ENCODE measurements at regions not wholly inside any gene's neighbourhood (a gene's known extent, or its start where the extent isn't known, plus 50 kb on each side); places are given as distances from the start of the nearest gene placed in this dataset.

DNA sequence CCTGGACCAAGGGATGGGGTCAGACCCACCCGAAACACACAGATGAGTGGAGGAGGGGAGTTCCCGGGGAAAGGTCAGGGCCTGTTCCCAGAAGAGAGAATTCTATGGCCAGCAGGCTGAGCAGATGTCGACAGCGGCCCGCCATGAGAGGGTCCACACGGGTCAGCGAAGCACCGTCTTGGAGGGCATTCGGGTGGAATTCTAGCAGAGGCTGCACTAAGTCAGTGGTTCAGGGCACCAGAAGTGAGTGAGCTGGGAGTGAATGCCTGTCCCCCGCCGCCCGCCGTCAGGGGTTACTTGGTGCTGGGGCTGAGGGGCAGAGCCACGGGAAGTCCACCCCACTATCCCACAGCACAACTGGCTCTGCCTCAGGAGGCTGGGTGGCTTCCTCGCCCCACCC, 96.2 kb upstream of the VSTM2B start:
- Histone ChIP-seq H3K27me3 (peaks cover 0 to 30% of the 10 kb centered on the region in 2 donors), H3K4me3 (no peak overlapping the region), H3K27ac (no peak overlapping the region), H3K36me3 (no peaks in the 10 kb centered on the region), H3K4me1 (no peaks in the 10 kb centered on the region), H3K9me3 (no peaks in the 10 kb centered on the region)
- ATAC-seq (no peak), DNase-seq (no peak)
- TF ChIP-seq CTCF (IDR thresholded peaks at IDR 0.05): no peak
- intact Hi-C loops (cut with DNase I): no loop called here

DNA sequence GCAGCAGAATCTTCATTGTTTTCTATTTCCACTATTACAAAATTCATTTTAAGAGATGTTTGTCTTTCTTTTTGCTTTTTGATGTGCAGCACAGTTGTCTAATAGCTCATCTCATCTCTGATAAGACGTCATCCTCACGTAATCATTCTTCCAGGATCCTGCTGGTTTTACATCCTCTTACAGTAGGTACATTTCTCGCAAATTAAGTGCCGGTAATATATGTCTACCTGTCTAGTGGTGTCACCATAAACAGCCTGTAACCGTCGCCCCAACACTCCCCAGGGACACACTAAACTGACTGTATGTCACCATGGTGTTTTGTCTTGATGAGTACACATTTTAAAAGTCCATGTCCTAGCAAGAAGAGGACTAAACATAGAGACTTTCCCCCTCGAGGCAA, 94.5 kb upstream of the VSTM2B start:
- intact Hi-C loops (cut with DNase I): no loop called here

DNA sequence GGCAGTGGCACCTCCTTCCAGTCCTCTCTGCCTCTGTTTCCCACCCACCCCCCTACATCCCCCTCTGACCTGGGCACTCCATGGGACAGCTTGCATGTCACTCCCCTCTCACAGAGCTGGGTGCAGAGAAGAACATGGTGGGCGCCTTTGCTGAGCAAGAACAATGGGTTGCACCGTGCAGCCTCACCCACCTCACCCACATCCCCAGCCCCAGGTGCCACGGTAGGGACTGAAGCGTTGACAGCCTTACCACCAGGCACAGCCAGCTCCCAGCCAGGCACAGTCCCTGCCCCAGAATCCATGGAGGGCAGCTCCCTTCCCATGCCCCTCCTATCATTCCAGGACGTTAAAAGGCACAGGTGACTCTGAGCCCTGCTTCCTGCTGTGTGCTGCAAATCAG, 93.1 kb upstream of the VSTM2B start:
- H3K9me3 ChIP-seq: no peaks in the 10 kb centered on the region
- no peak for TF ChIP-seq CTCF (IDR thresholded peaks at IDR 0.05)

More for the DNA sequence above, 94.5 kb upstream of the VSTM2B start:
- Histone ChIP-seq H3K27me3 (peaks cover 0 to 34% of the 10 kb centered on the region in 2 donors), H3K4me3 (no peak overlapping the region), H3K4me1 (no peaks in the 10 kb centered on the region), H3K9me3 (no peaks in the 10 kb centered on the region), H3K36me3 (no peaks in the 10 kb centered on the region), H3K27ac (no peak overlapping the region)
- no peak for TF ChIP-seq CTCF (IDR thresholded peaks at IDR 0.05)
- DNase-seq (no peak), ATAC-seq (no peak)

GRCh38 chr19:29436591-29437103, 89.1 kb upstream of the VSTM2B start:
- TF ChIP-seq CTCF (IDR thresholded peaks at IDR 0.05): no peak
- H3K4me1 ChIP-seq: no peaks in the 10 kb centered on the region
- no peak overlapping the region for H3K4me3 ChIP-seq
- H3K36me3 ChIP-seq: no peaks in the 10 kb centered on the region
- ATAC-seq: no peak
- H3K9me3 ChIP-seq: peaks cover 0 to 17% of the 10 kb centered on the region in 2 donors
- intact Hi-C loops (cut with DNase I): no loop called here
- peaks cover 0 to 20% of the 10 kb centered on the region in 2 donors for H3K27me3 ChIP-seq
- no peak for DNase-seq
- no peak overlapping the region for H3K27ac ChIP-seq

More for the DNA sequence above, 93.1 kb upstream of the VSTM2B start:
- DNase-seq: no peak
- intact Hi-C loops (cut with DNase I): no loop called here
- no peak for ATAC-seq
- Histone ChIP-seq H3K4me3 (no peak overlapping the region), H3K27me3 (peaks cover 0 to 34% of the 10 kb centered on the region in 2 donors), H3K4me1 (no peaks in the 10 kb centered on the region), H3K36me3 (no peaks in the 10 kb centered on the region), H3K27ac (no peak overlapping the region)

GRCh38 chr19:29439021-29439420, 86.8 kb upstream of the VSTM2B start:
- no peak for TF ChIP-seq CTCF (IDR thresholded peaks at IDR 0.05)
- Histone ChIP-seq H3K27me3 (peaks cover 0 to 9% of the 10 kb centered on the region in 2 donors), H3K9me3 (peaks cover 0 to 20% of the 10 kb centered on the region in 2 donors), H3K4me3 (no peak overlapping the region), H3K4me1 (no peaks in the 10 kb centered on the region), H3K36me3 (no peaks in the 10 kb centered on the region), H3K27ac (no peak overlapping the region)
- DNase-seq: no peak
- intact Hi-C loops (cut with DNase I): no loop called here
- no peak for ATAC-seq

Data from left lung (tissue), 4 donors.